ENCODE measurements at regions not wholly inside any gene's neighbourhood (a gene's known extent, or its start where the extent isn't known, plus 50 kb on each side); places are given as distances from the start of the nearest gene placed in this dataset.

GRCh38 chr9:13500034-13500433 lies 220.5 kb upstream of the MPDZ start:
- WGBS, result 83% methylated on average over 1 of the region's 1 CpG
- DNase-seq (ENCODE audit: low spot score in 2 of 2), result peak in 1 of 2 donors; percentile 68
- Histone ChIP-seq H3K36me3 (no peaks in the 10 kb centered on the region), H3K4me3 (no peak overlapping the region), H3K4me1 (no peaks in the 10 kb centered on the region), H3K27me3 (no peaks in the 10 kb centered on the region), H3K27ac (no peak overlapping the region), H3K9me3 (no peaks in the 10 kb centered on the region)
- peak in 1 of 3 donors; percentile 15 for TF ChIP-seq POLR2AphosphoS5 (IDR thresholded peaks at IDR 0.05)
- no peak for TF ChIP-seq POLR2A (IDR thresholded peaks at IDR 0.05)
- no peak for TF ChIP-seq EP300 (IDR thresholded peaks at IDR 0.05)

DNA sequence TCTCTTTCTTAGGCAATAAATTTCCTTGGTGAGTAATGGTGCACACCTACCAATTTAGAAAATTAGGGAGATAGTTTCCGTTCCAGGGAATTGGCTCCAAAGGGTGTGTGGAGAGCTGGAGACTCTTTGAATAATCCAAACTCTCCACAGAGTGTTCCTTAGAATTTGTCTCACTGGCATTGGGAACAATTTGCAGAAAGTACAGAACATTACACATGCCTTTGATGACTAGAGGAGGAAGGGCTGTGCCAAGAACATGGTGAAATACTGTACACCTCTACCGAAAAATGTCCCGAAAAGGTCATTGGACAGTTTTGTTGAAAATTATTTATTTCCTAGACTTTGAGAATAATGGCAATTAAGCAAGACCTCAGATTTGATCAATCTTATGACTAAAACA lies 214.2 kb upstream of the MPDZ start:
- peak overlapping the region; percentile 61 for H3K27ac ChIP-seq
- H3K36me3 ChIP-seq, result no peaks in the 10 kb centered on the region
- no peaks in the 10 kb centered on the region for H3K27me3 ChIP-seq
- peaks cover 27% of the 10 kb centered on the region for H3K4me1 ChIP-seq
- H3K4me3 ChIP-seq, result no peak overlapping the region
- TF ChIP-seq, protein P1, sequence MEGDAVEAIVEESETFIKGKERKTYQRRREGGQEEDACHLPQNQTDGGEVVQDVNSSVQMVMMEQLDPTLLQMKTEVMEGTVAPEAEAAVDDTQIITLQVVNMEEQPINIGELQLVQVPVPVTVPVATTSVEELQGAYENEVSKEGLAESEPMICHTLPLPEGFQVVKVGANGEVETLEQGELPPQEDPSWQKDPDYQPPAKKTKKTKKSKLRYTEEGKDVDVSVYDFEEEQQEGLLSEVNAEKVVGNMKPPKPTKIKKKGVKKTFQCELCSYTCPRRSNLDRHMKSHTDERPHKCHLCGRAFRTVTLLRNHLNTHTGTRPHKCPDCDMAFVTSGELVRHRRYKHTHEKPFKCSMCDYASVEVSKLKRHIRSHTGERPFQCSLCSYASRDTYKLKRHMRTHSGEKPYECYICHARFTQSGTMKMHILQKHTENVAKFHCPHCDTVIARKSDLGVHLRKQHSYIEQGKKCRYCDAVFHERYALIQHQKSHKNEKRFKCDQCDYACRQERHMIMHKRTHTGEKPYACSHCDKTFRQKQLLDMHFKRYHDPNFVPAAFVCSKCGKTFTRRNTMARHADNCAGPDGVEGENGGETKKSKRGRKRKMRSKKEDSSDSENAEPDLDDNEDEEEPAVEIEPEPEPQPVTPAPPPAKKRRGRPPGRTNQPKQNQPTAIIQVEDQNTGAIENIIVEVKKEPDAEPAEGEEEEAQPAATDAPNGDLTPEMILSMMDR (IDR thresholded peaks at IDR 0.05), result no peak
- TF ChIP-seq POLR2AphosphoS5 (IDR thresholded peaks at IDR 0.05), result peak in 1 of 3 donors; percentile 21
- no peak for DNase-seq (ENCODE audit: low spot score in 2 of 2)
- 75% methylated on average over 3 of the region's 3 CpGs for WGBS
- H3K9me3 ChIP-seq, result no peaks in the 10 kb centered on the region

- no peak for DNase-seq (ENCODE audit: low spot score in 2 of 2)
- no peak overlapping the region for H3K4me3 ChIP-seq
- H3K27ac ChIP-seq, result peak overlapping the region; percentile 44
Measured at GRCh38 chr9:13491493-13492424, 212.3 kb upstream of the MPDZ start.

DNA sequence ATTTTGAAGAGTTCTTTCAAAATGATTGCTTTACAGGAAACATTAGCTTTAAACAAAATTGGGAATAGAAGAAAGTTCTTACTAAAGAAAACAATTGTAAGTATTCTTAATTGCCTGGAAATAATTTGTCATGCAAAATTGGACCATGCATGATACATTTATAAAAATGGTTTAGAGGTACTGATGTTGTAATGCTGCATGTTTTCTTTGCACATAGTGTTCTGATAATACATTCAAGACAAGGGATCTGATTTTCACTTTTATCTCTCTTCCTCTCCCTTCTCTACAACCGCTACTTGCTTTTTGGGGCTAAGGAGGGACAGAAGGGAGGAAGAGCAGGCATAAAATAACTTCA lies 211.6 kb upstream of the MPDZ start:
- no peaks in the 10 kb centered on the region for H3K9me3 ChIP-seq
- H3K4me1 ChIP-seq, result peaks cover 34% of the 10 kb centered on the region
- H3K27ac ChIP-seq, result peak overlapping the region; percentile 44
- WGBS, result 58% methylated on average over 1 of the region's 1 CpG
- DNase-seq (ENCODE audit: low spot score in 2 of 2), result no peak
- H3K36me3 ChIP-seq, result no peaks in the 10 kb centered on the region
- TF ChIP-seq, protein P1 (IDR thresholded peaks at IDR 0.05), result no peak
- no peak for TF ChIP-seq POLR2AphosphoS5 (IDR thresholded peaks at IDR 0.05)
- TF ChIP-seq POLR2A (IDR thresholded peaks at IDR 0.05), result no peak
- TF ChIP-seq EP300 (IDR thresholded peaks at IDR 0.05), result no peak
- H3K27me3 ChIP-seq, result no peaks in the 10 kb centered on the region
- no peak overlapping the region for H3K4me3 ChIP-seq

More at GRCh38 chr9:13491493-13492424, 212.3 kb upstream of the MPDZ start:
- WGBS, result 82% methylated on average over 11 of the region's 11 CpGs
- H3K9me3 ChIP-seq, result no peaks in the 10 kb centered on the region
- H3K27me3 ChIP-seq, result no peaks in the 10 kb centered on the region
- peaks cover 34% of the 10 kb centered on the region for H3K4me1 ChIP-seq
- TF ChIP-seq EP300 (IDR thresholded peaks at IDR 0.05), result no peak
- TF ChIP-seq POLR2AphosphoS5 (IDR thresholded peaks at IDR 0.05), result no peak
- TF ChIP-seq POLR2A (IDR thresholded peaks at IDR 0.05), result no peak
- TF ChIP-seq, protein P1 (IDR thresholded peaks at IDR 0.05), result no peak
- H3K36me3 ChIP-seq, result no peaks in the 10 kb centered on the region

- DNase-seq (ENCODE audit: low spot score in 2 of 2), result no peak
- 51% methylated on average over 6 of the region's 6 CpGs for WGBS
- TF ChIP-seq POLR2A (IDR thresholded peaks at IDR 0.05) (no peak), POLR2AphosphoS5 (IDR thresholded peaks at IDR 0.05) (no peak), EP300 (IDR thresholded peaks at IDR 0.05) (no peak)
- TF ChIP-seq, protein P1 (IDR thresholded peaks at IDR 0.05), result no peak
- Histone ChIP-seq H3K4me1 (peaks cover 46% of the 10 kb centered on the region), H3K27ac (peak overlapping the region; percentile 19), H3K9me3 (no peaks in the 10 kb centered on the region), H3K36me3 (no peaks in the 10 kb centered on the region), H3K27me3 (no peaks in the 10 kb centered on the region), H3K4me3 (no peak overlapping the region)
Measured at GRCh38 chr9:13487936-13488335, 208.4 kb upstream of the MPDZ start.

Data from suprapubic skin (tissue), 4 donors.